Activated effector memory CD4-positive, alpha-beta T cell treated with anti-CD3 and anti-CD28 coated beads, Interleukin-2, amount 50 U/mL, for 16 hours (primary cell): ENCODE measurements at regions not wholly inside any gene's neighbourhood (a gene's known extent, or its start where the extent isn't known, plus 50 kb on each side); places are given as distances from the start of the nearest gene placed in this dataset.
"Not testable (repeated sequence)": the region's sequence is repeated elsewhere in the genome, so short reads cannot be mapped to it uniquely, and the experiment has no call there.

Source experiments
- DNase-seq: peaks from one replicate; pipeline ENCODE4 v3.0.0-alpha.2; 2020

- no peak for DNase-seq
Observed at GRCh38 chr20:26214991-26215390, 518.3 kb upstream of the ZNF337 start.

GRCh38 chr20:26209171-26209941 lies 512.7 kb upstream of the ZNF337 start:
- no peak for DNase-seq

GRCh38 chr20:26208296-26209091 lies 511.8 kb upstream of the ZNF337 start:
- peak; percentile 76 for DNase-seq

GRCh38 chr20:26207967-26208295 lies 511.3 kb upstream of the ZNF337 start:
- peak; percentile 64 for DNase-seq

GRCh38 chr20:26207237-26207966 lies 510.7 kb upstream of the ZNF337 start:
- DNase-seq = no peak

GRCh38 chr20:26205350-26205749 lies 508.7 kb upstream of the ZNF337 start:
- no peak for DNase-seq

GRCh38 chr20:26201026-26201425 lies 504.4 kb upstream of the ZNF337 start:
- DNase-seq = not testable (repeated sequence)

- DNase-seq = not testable (repeated sequence)
Observed at GRCh38 chr20:26187329-26187728, 490.7 kb upstream of the ZNF337 start.

- DNase-seq = not testable (repeated sequence)
Observed at GRCh38 chr20:26183720-26184119, 487.1 kb upstream of the ZNF337 start.

- DNase-seq = not testable (repeated sequence)
Observed at GRCh38 chr20:26181364-26181763, 484.7 kb upstream of the ZNF337 start.

GRCh38 chr20:26171875-26172274 lies 475.2 kb upstream of the ZNF337 start:
- DNase-seq = not testable (repeated sequence)

- no peak for DNase-seq
Observed at GRCh38 chr20:26169506-26169905, 472.9 kb upstream of the ZNF337 start.

GRCh38 chr20:26167499-26167898 lies 470.8 kb upstream of the ZNF337 start:
- DNase-seq = no peak

- no peak for DNase-seq
Observed at GRCh38 chr20:26163890-26164289, 467.2 kb upstream of the ZNF337 start.

- not testable (repeated sequence) for DNase-seq
Observed at GRCh38 chr20:26163151-26163550, 466.5 kb upstream of the ZNF337 start.

GRCh38 chr20:26161741-26162140 lies 465.1 kb upstream of the ZNF337 start:
- not testable (repeated sequence) for DNase-seq

- DNase-seq = not testable (repeated sequence)
Observed at GRCh38 chr20:26160916-26161315, 464.3 kb upstream of the ZNF337 start.

- DNase-seq = no peak
Observed at GRCh38 chr20:26154224-26154623, 457.6 kb upstream of the ZNF337 start.

GRCh38 chr20:26135325-26136110 lies 438.9 kb upstream of the ZNF337 start:
- no peak for DNase-seq

- no peak for DNase-seq
Observed at GRCh38 chr20:26134606-26135005, 438.0 kb upstream of the ZNF337 start.

GRCh38 chr20:26133794-26134193 lies 437.1 kb upstream of the ZNF337 start:
- not testable (repeated sequence) for DNase-seq

GRCh38 chr20:26120920-26121319 lies 424.3 kb upstream of the ZNF337 start:
- DNase-seq = not testable (repeated sequence)

GRCh38 chr20:26094498-26094897 lies 397.8 kb upstream of the ZNF337 start:
- not testable (repeated sequence) for DNase-seq
